ENCODE measurements at regions not wholly inside any gene's neighbourhood (a gene's known extent, or its start where the extent isn't known, plus 50 kb on each side); places are given as distances from the start of the nearest gene placed in this dataset.
"Not testable (repeated sequence)": the region's sequence is repeated elsewhere in the genome, so short reads cannot be mapped to it uniquely, and the experiment has no call there.

DNA sequence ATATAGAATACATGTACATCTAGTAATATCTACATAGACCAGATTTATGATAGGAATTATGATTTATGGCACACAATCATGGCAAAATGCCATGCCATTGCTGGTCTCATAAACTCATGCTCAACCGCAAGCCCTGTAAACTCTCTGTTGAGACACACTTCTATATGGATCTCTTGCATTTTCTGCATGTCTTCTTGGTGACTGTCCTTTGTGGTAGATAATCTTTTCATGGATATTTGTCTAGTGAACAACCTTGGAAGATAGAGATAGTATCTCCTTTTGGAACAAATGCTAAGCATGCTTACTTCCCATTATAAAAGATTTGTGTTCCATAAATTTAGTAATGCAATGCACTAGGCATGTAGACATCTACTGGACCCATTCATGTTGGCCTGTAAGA lies 328.0 kb downstream of the NAF1 start:
- DNase-seq, result no peak

DNA sequence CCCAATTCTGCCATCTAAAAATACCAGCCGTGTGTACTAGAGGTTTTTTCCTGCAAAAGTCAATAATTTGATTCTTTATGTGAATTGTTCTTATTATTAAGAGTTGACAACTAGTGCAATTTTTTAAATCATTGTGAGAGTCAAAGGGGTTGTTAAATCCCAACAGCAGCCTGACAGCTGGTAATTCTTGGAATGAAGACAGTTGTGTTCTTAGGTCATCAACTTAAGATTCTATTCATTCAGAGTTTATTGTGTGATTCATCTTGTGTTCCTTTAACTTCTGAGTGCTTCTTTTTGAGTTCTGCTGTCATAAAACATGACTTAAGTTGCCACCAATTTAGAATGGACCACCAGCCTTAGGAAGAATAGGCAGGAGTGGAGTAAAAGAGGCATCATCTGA lies 329.0 kb downstream of the NAF1 start:
- no peak for DNase-seq

DNA sequence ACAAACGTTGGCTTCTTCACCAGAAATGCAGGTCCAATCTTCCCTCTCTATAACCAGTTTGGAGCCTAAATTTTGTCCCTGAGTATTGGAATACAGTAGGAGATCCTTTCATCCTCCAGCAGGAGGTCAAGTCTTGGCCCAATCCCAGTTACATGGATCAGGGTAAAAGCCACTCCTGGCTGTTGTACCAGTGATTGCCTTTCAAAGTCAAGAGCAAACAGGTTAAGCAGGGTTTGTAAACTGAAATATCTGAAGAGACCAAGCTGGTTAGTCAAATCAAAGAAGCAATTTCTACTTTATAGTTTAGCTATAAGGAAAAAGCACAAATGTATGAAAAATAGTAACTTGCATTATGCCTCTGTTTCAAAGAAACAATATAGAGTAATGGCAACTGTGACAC lies 329.4 kb downstream of the NAF1 start:
- no peak for DNase-seq

DNA sequence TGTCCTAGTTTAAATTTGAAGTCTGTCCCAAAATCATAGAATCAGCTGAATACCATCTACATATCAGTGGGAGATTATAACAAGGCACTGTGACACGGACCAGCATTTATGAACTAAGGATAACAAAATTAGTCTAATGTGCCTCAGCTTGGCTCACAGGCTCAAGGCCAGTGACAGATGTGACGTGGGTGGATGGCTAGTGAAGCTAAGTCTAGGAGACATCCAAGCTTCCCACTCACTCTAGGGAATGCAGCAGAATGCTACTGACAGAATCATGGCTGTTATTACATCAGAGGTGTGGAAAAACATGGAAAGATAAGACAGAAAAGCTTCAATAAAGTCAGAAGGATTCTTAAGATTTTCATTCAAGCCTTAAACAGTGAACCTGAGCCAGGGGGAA lies 329.9 kb downstream of the NAF1 start:
- DNase-seq, result no peak

DNA sequence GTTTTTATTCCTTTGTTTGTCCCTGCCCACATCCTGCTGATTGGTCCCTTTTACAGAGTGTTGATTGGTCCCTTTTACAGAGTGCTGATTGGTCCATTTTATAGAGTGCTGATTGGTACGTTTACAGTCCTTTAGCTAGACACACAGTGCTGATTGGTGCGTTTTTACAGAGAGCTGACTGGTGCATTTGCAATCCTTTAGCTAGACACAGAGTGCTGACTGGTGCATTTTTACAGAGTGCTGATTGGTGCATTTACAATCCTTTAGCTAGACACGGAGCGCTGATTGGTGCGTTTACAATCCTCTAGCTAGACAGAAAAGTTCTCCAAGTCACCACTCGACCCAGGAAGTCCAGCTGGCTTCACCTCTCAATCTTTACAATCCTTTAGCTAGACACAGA lies 330.4 kb downstream of the NAF1 start:
- not testable (repeated sequence) for DNase-seq

DNA sequence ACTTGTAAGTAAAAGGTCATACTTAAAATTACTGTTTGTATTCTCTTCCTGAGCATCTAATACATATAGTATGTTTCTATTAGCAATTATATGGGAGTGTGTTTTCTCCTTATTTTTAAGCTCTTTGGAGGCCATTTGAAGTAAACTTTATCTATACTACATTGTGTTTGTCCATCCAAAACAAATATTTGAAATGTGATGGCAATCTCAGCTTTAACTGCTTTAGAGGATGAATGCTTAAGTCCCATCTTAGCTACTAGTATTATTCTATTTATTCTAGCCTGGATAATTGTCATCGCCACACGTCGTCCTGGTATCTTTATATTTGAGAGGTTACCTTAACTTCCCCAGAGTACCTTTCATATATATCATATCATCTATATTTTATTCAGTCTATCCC lies 335.8 kb downstream of the NAF1 start:
- DNase-seq, result no peak

DNA sequence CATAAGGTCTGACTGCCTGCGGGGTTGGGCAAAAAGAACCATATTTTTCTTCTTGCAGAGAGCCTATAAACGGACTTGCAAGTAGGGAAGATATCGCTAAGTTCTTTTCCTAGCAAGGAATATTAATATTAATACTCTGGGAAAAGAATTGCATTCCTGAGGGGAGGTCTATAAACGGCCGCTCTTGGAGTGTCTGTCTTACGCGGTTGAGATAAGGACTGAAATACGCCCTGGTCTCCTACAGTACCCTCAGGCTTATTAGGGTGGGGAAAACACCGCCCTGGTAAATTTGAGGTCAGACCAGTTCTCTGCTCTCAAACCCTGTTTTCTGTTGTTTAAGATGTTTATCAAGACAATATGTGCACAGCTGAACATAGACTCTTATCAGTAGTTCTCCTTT lies 349.3 kb downstream of the NAF1 start:
- DNase-seq, result not testable (repeated sequence)

DNA sequence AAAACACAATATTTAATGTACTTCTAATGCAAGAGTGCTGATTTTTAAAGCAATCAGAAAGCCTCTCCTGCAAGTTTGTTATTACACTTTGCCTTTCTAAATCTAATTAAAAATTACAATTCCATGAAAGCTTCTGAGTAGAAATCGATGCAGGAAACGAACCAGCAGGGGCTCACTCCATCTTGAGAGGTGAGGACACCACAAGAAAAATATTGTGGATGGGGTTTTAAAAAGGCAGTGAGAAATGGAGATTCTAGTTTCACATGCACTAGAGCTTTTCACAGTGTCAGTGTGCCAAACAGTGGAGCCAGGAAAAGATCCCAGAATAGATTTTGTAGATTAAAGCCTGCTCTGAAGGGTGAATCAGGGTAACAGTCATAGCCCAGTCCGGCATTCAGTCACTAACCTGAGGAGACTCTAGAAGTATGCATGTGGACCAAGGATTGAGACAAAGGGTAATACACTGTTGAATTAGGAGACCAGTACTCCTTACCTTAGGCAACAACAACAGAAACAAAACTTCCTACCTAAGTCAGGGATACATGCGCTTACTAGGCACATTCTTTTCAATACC lies 362.3 kb downstream of the NAF1 start:
- no peak for DNase-seq

DNA sequence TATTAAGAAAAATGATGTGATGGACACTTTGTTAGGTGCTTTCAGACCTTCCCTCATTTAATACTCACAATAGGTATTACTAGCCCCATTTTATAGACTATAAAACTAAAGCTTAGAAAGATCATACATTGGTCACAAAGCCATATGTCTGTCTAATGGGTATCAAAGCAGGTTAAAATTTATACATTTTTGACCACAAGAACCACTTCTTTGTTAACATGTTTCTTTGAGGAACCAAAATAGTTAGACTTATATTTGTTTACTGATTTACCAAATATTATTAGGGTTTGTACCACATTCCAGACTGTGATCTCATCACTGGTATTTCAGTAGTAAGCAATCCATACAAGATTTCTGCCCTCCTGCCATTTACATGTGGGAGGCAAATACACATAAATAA lies 363.3 kb downstream of the NAF1 start:
- no peak for DNase-seq

DNA sequence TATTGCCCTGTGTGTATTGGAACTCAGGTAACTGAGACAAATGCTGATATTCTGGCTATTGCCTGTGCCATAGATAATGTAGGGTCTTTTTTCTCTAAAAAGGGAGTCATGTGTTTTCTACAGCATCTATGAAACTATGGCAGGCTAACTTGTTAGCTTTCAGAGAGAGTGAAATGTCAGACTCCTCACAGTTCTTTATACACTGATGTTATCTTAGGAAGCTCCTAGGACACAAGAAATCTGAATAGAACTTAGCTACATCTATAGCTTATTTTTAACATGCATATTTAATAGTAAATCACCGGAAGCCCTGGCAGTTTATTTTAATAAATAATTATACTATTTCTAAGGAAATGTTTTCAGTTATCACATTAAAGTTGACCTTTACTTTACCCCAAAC lies 369.6 kb downstream of the NAF1 start:
- DNase-seq, result no peak

DNA sequence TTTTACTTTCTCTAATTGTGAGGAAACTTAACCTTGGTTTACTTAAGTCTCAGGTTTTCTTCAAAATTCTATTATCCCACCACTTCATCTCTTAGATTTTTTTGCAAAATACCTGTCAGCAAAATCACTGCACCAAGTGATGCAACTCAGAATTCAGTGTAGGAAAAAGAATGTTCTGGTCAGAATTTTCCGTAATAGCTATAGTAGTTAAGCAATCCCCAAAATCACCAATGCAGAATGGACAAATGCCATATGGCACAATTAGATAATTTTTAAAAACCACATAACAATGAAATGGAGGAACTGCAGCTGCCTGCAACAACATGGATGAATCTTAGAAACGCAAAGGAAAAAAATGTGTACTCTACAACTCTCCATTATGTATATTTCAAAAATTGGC lies 373.1 kb downstream of the NAF1 start:
- DNase-seq, result no peak

DNA sequence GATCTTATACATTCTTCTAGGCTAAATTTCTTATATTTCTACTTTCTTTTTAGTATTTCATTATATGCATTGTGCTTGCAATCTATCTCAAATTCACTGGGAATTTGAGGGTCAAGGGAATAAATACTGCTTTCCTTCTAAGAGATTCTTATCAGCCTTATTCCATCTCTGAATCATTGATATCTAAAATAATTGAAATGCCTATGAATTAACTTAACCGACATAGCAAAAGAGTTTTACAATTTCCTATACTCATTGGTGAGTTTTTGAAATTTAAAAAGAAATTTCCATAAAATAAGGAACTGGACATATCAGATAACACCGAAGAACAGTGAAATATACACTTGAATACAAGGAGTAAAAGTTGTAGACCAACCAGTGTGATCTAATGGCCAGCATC lies 373.7 kb downstream of the NAF1 start:
- DNase-seq, result no peak

DNA sequence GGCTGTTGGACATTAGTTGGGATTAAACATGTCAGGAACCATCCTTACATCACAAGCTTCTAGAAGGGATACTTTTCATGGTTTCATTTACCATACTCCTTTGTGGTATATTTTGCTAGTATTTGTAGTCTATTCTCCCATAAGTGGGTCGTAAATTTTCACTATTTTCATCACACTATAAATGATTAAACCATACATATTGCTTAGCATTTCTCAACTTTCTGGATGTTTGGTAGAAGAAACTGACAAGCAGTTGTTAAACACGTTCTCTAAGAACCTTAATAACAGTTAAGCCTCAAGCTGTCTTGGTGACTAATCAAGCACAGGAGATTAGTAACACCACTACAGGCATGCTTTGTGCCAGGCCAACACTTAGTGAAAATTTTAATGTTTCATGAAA lies 375.5 kb downstream of the NAF1 start:
- no peak for DNase-seq

DNA sequence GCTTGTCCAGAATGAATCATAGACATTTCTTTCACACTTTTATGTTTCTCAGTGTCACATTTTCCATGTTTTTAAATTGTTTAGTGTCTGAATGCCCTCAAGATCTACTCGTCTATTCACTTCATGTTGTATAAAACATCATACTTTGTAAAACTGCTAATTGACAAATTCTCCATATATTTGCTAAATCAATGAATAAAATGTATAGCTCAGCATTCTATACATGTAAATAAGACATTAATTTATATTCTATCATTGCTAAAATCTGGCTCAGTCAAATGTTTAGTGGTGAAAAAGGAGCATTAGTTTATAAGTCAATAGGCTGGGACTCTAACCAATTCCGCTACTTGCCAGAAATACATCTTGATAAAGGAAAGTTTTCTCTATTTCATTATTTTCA lies 379.6 kb downstream of the NAF1 start:
- no peak for DNase-seq

DNA sequence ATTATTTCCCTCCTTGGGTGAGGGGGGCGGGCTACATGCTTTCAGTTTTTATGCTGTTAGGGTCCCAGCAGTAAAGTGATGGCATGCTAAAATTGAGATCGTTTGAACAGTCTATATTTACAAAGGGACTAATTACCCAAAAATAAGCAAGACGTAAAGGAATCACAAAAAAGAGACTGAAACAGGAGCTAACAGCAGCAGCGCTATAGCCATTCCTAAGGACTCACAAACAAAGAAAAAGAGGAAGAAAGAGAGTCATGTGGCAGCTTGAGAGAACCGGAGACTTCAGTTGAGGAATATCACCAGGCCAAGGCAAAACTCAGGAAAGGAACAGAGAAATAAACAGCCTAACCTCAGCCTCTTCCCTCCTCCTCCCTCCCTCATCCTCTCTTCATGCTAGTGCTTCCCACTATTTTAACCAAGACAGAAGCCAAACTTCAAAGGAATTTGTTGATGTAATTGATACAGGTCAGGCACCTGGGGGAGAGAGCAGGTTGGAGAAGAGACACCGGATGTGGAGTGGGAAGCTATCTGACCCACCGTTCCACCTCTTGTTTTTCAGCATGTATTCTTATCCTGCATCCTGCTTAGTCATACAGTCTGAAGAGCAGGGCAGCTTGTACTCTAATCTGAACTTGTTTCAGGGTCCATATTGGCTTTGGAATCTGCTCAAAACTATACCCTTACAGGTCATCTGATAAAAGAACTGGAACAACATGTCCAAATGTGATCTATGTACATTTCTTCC lies 383.7 kb downstream of the NAF1 start:
- no peak for DNase-seq

DNA sequence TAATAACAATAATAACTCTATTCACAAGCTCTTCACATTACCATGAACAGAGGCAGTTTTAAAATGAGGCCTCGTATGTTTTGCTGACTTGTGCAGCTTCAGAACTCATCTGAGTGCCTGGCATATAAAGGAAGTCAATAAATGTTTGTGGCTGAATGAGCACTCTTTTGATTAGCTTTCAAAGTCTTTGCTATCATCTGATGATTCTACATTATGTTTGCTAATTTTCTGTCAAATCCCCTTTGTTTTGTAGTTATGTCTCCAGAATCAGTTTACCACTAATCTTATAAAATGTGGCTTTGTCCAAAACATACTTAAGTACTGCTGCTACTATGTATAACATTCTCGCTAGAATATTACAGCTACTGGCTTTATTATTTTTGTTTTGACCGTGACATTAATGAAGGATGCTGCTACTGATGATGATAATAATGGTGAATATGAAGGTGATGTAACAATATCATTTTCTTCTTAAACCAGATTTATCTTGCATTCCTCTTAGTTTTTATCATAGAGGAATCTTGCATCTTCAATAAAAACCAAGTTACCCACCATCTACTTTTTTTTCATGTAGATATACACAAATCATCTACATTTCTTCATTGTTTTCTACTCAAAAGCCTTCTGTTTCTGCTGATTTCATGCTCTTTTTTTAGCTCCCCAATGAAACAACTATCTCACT lies 384.5 kb downstream of the NAF1 start:
- no peak for DNase-seq

DNA sequence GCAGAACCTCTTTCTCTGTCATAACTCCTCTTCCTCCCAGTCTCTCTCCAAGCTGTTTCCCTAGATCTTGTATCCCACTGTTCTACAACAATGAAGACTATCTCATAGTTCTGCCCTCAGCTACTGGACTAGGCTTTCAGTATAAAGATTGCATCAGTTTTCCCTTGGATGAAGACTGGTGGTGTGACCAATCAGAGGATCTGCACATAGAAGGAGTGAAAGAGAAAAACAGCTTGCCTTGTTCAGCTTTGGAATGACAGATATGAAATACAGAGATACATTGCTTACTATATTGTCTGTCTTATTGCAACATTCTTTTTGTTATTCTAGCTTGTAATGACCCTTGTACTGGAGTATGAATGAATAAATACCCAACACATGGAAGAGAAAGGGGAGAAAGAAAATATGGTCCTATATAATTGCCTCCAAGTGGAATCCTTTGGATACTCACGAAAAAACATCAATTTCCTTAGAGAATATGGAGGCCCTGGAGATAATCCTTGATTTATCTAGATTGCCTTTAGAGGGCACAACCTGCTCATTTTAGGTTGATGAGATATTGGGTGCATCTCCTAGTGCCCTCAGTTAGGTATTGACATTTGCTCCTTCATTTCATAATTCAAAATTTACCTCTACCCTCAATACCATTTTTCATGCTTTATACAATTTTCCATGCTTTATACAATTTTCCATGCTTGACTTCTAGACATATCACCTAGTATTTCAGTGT lies 395.8 kb downstream of the NAF1 start:
- no peak for DNase-seq

DNA sequence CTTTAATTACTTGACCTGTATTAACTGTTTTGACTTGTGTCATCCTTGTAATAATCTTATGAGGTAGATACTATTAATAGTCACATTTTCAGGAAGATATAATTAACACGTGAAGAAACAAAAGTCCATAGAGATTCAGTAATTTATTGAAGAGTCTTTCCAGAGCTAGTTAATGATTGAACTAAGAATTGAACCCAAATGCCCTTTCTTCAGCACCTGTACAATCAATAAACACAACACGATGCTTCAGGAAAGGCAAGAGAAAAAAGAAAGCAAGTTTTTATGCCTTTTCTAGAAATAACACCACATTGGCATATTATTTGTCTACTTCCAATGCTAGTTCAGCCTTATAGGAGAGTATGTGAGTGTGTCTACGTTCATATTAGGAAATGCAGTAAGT lies 399.6 kb downstream of the NAF1 start:
- no peak for DNase-seq

DNA sequence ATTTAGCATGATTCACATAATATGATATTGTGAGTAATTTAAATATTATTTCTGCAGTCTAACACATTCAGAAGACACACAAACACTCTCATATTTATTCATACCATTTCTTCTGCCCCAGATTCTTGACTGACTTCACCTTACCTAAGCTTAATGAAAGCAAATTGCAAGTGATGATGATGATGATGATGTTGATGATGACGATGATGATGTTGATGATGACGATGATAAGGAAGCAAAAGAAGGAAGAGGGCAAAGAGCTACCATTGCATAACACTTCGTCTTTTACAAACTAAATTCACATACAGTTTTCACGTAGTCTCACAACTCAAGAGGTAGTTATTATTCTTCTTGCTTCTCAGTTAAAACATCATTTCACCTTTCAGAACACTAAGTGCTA lies 404.7 kb downstream of the NAF1 start:
- no peak for DNase-seq

DNA sequence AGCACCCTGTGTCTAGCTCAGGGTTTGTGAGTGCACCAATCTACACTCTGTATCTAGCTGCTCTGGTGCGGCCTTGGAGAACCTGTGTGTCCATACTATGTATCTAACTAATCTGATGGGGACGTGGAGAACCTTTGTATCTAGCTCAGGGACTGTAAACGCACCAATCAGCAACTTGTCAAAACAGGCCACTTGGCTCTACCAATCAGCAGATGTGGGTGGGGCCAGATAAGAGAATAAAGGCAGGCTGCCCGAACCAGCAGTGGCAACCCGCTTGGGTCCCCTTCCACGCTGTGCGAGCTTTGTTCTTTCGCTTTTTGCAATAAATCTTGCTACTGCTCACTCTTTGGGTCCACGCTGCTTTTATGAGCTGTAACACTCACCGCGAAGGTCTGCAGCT lies 426.5 kb downstream of the NAF1 start:
- DNase-seq, result not testable (repeated sequence)

DNA sequence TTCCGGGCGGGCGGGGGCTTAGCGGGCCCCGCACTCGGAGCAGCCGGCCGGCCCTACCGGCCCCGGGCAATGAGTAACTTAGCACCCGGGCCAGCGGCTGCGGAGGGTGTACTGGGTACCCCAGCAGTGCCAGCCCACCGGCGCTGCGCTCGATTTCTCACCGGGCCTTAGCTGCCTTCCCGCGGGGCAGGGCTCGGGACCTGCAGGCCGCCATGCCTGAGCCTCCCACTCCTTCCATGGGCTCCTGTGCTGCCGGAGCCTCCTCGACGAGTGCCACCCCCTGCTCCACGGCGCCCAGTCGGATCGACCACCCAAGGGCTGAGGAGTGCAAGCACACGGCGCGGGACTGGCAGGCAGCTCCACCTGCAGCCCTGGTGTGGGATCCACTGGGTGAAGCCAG lies 427.1 kb downstream of the NAF1 start:
- DNase-seq, result not testable (repeated sequence)

DNA sequence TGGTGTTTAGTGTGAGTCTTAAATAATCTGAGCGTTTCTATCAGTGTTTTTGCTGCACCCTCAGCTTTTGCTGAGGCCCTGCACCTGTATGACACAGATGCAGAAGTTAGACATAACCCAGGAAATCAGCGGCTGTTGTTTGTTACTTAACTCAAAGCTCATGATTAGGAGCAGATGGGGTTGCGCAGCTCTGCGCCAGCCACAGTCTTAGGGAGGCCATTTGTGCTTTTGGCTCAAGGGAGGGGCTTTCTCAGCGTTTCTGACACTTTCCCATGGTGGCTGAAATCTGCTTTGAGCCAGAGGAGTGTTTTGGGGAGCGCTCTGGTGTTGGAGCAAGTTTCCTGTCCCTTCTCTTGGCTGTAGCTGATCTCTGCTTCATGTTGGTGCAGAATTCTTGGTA lies 433.8 kb downstream of the NAF1 start:
- DNase-seq, result no peak

DNA sequence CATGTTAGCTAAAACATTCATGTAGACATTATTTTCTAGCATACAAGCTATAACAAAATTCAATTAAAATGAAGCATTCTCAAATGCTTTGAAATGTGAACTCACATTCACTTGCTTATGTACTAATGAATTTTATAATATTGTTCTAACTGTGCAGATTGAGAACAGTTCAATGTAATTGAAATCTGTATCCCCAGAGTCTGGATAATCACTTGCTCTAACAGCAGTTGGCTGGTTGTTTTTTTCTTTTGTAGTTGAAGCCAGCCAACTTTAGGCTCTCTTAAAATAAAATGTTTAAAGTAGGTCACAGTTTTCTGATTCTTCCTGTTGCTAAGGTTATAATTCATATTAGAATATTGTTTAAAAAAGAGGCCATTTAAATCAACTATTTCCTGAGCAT lies 438.9 kb downstream of the NAF1 start:
- DNase-seq, result no peak

DNA sequence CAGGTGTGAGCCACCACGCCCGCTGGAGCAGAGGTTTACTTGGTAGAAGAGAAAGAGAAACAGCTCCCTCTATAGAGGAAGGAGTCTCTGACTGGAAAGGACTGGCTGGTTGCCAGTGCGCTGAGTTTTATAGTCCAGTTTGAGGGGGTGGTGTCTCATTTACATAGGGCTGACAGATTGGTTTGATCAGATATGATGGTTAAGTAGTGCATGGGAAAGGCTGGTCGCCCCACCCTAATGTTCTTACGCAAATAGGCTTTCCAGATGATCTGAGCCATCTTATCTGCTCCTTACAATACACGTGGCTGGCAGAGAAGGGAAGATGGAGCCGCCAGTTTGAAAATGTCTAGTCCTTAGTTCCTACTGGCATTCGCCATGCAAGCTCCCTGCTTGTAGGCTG lies 439.5 kb downstream of the NAF1 start:
- no peak for DNase-seq
